ENCODE measurements at regions not wholly inside any gene's neighbourhood (a gene's known extent, or its start where the extent isn't known, plus 50 kb on each side); places are given as distances from the start of the nearest gene placed in this dataset.

GRCh38 chr3:18660059-18660458, 234.9 kb upstream of the SATB1 start:
- H4K5ac ChIP-seq (ENCODE audit: insufficient read length, low read depth, low read length) = no peak overlapping the region
- FAIRE-seq (no peak), DNase-seq (ENCODE audit: low read depth in 1 of 2, low spot score in 2 of 2) (no peak)
- H3K18ac ChIP-seq (ENCODE audit: extremely low read depth, low read length) = no peak overlapping the region
- no peak overlapping the region for H4K91ac ChIP-seq (replicated peaks; ENCODE audit: insufficient read length, low read length)
- no peaks in the 10 kb centered on the region for H3K27me3 ChIP-seq (replicated peaks in 1 of 4; ENCODE audit: control insufficient read depth in 3 of 4, extremely low read depth in 1 of 4, insufficient read depth in 3 of 4, low read length in 3 of 4)
- H4K20me1 ChIP-seq (replicated peaks in 1 of 2; ENCODE audit: control insufficient read depth in 1 of 2, insufficient read depth in 2 of 2, low read length in 2 of 2) = no peaks in the 10 kb centered on the region
- ChIA-PET POLR2A (ENCODE audit: partially characterized antibody) (no interaction called here), CTCF (ENCODE audit: partially characterized antibody) (no interaction called here)
- H3K4me1 ChIP-seq (replicated peaks in 1 of 4; ENCODE audit: control insufficient read depth in 3 of 4, insufficient read depth in 4 of 4, low read length in 3 of 4) = no peaks in the 10 kb centered on the region
- no peak overlapping the region for H3K14ac ChIP-seq (ENCODE audit: insufficient read length)
- no peak overlapping the region for H2BK20ac ChIP-seq (ENCODE audit: low read length)
- no peaks in the 10 kb centered on the region; the same call in 1 of the 2 replicates for H3K23me2 ChIP-seq (ENCODE audit: low read depth, low read length)
- no peak overlapping the region for H3K4ac ChIP-seq (replicated peaks; ENCODE audit: insufficient read length, low read depth, low read length)
- no peaks in the 10 kb centered on the region for H3K79me2 ChIP-seq (ENCODE audit: control insufficient read depth in 1 of 2, insufficient read depth in 2 of 2, low read length in 2 of 2)
- H2AK5ac ChIP-seq (ENCODE audit: low read depth, low read length) = no peak overlapping the region
- H3K36me3 ChIP-seq (ENCODE audit: control insufficient read depth in 2 of 4, insufficient read depth in 4 of 4, low read length in 3 of 4) = no peaks in the 10 kb centered on the region
- H3K27ac ChIP-seq (ENCODE audit: low read depth, low read length) = no peak overlapping the region
- no peak overlapping the region for H2AFZ ChIP-seq (ENCODE audit: low read length)
- H2BK120ac ChIP-seq (replicated peaks; ENCODE audit: low read depth, low read length) = no peak overlapping the region
- H3K56ac ChIP-seq (replicated peaks; ENCODE audit: insufficient read length, low read depth, low read length) = no peak overlapping the region
- H2BK5ac ChIP-seq (ENCODE audit: low read depth, low read length) = no peak overlapping the region
- no peak overlapping the region for H3K4me3 ChIP-seq (ENCODE audit: extremely low read depth in 1 of 4, insufficient read depth in 2 of 4, low read depth in 3 of 4, low read length in 4 of 4)
- H3K23ac ChIP-seq (ENCODE audit: insufficient read length) = no peak overlapping the region
- H3K4me2 ChIP-seq (ENCODE audit: insufficient read depth in 1 of 2, low read depth in 2 of 2, low read length in 2 of 2) = no peak overlapping the region
- H3K9ac ChIP-seq (replicated peaks in 1 of 4; ENCODE audit: extremely low read depth in 1 of 4, low read depth in 3 of 4, low read length in 3 of 4) = no peak overlapping the region
- no peak overlapping the region for H4K8ac ChIP-seq (ENCODE audit: extremely low read depth, insufficient read depth, low read length)
- no peaks in the 10 kb centered on the region for H3K79me1 ChIP-seq (ENCODE audit: low read depth, low read length)
- no peaks in the 10 kb centered on the region for H3K9me3 ChIP-seq (ENCODE audit: insufficient read depth in 2 of 2, low read depth in 1 of 2, low read length in 1 of 2)
- no peak overlapping the region for H2BK12ac ChIP-seq (ENCODE audit: low read depth, low read length)
- no peak overlapping the region for H2BK15ac ChIP-seq (ENCODE audit: low read length)
- TF ChIP-seq BACH1 (IDR thresholded peaks at IDR 0.05; ENCODE audit: low read length) = no peak
- TF ChIP-seq KDM5A (IDR thresholded peaks at IDR 0.05; ENCODE audit: low read length) = no peak
- TF ChIP-seq, protein P1, sequence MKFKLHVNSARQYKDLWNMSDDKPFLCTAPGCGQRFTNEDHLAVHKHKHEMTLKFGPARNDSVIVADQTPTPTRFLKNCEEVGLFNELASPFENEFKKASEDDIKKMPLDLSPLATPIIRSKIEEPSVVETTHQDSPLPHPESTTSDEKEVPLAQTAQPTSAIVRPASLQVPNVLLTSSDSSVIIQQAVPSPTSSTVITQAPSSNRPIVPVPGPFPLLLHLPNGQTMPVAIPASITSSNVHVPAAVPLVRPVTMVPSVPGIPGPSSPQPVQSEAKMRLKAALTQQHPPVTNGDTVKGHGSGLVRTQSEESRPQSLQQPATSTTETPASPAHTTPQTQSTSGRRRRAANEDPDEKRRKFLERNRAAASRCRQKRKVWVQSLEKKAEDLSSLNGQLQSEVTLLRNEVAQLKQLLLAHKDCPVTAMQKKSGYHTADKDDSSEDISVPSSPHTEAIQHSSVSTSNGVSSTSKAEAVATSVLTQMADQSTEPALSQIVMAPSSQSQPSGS (IDR thresholded peaks at IDR 0.05; ENCODE audit: low read length) = no peak
- TF ChIP-seq RXRA (IDR thresholded peaks at IDR 0.05; ENCODE audit: insufficient read depth, low read depth, low read length) = no peak
- TF ChIP-seq RNF2 (IDR thresholded peaks at IDR 0.05; ENCODE audit: borderline replicate concordance, low read depth, low read length, missing control alignments, poor library complexity, severe bottlenecking) = no peak
- TF ChIP-seq MAFK (IDR thresholded peaks at IDR 0.05; ENCODE audit: low read depth, low read length) = no peak
- TF ChIP-seq TCF12 (IDR thresholded peaks at IDR 0.05; ENCODE audit: low read depth, low read length) = no peak
- TF ChIP-seq POU5F1 (IDR thresholded peaks at IDR 0.05; ENCODE audit: low read depth, low read length) = no peak
- no peak for TF ChIP-seq TBP (IDR thresholded peaks at IDR 0.05; ENCODE audit: low read depth, low read length)
- TF ChIP-seq CBX5 (IDR thresholded peaks at IDR 0.05; ENCODE audit: low read depth, low read length) = no peak
- TF ChIP-seq POLR2AphosphoS5 (IDR thresholded peaks at IDR 0.05; ENCODE audit: low read depth, low read length) = no peak
- no peak for TF ChIP-seq SP2 (IDR thresholded peaks at IDR 0.05; ENCODE audit: low read length)
- no peak for TF ChIP-seq SAP30 (IDR thresholded peaks at IDR 0.05; ENCODE audit: insufficient read depth, insufficient replicate concordance, low read length)
- TF ChIP-seq BCL11A (IDR thresholded peaks at IDR 0.05; ENCODE audit: low read depth in 2 of 2, low read length in 2 of 2) = no peak
- no peak for TF ChIP-seq EZH2 (IDR thresholded peaks at IDR 0.05; ENCODE audit: low read depth, low read length, severe bottlenecking)

All from H1 (cell line).